B cell (primary cell): ENCODE measurements at regions not wholly inside any gene's neighbourhood (a gene's known extent, or its start where the extent isn't known, plus 50 kb on each side); places are given as distances from the start of the nearest gene placed in this dataset.

Experiments used
- ATAC-seq: fragments of 200-7000 bp; cut with Tn5 transposase; one replicate; pipeline ENCODE4 v1.10.0; 2021; ENCODE audit warnings: low read depth, mild to moderate bottlenecking, moderate number of reproducible peaks, moderate library complexity
- CTCF ChIA-PET: fragments of 350-600 bp; sonication (Branson Sonifier 250); formaldehyde crosslinking; loops from one replicate; lab custom pipeline; 2021; ENCODE audit warnings: antibody characterized with exemption, inconsistent platforms; lab: Charles Lee
- POLR2A ChIA-PET: fragments of 350-600 bp; sonication (Branson Sonifier 250); formaldehyde crosslinking; loops from one replicate; lab custom pipeline; 2021; ENCODE audit warnings: antibody characterized with exemption; lab: Charles Lee
- DNase-seq: peaks from one replicate; pipeline ENCODE4 v3.0.0; 2013
- H2AFZ ChIP-seq: 2 replicates; pipeline ENCODE4 v1.6.1; 2012; ENCODE audit warnings: mild to moderate bottlenecking, low read depth, low read length; ENCODE audit not compliant: insufficient read depth, poor library complexity, severe bottlenecking
- H3K27ac ChIP-seq, 2 donors: 1 replicate in 1 of 2; 2 replicates in 1 of 2; pipeline ENCODE4 v1.5.1; 2012 to 2013; ENCODE audit warnings: low read length in 2 of 2, mild to moderate bottlenecking in 2 of 2, moderate library complexity in 1 of 2
- H3K27me3 ChIP-seq, 4 experiments: fragments of 200-600 bp in 1 of 4; sonication (generic) in 1 of 4; replicated peaks in 1 of 4; 1 replicate in 2 of 4; 2 replicates in 2 of 4; pipeline versions ENCODE4 v1.6.1 to v1.7.0; 2013 to 2016; ENCODE audit warnings: low read length in 3 of 4, mild to moderate bottlenecking in 2 of 4, mixed read lengths in 1 of 4, moderate library complexity in 1 of 4; ENCODE audit not compliant: insufficient read depth in 4 of 4, control insufficient read depth in 3 of 4; ENCODE audit errors: control extremely low read depth in 1 of 4
- H3K36me3 ChIP-seq, 2 experiments: replicated peaks in 1 of 2; 1 replicate in 1 of 2; 2 replicates in 1 of 2; pipeline versions ENCODE4 v1.6.1 to v1.7.1; 2013; ENCODE audit warnings: low read length in 1 of 2; ENCODE audit not compliant: insufficient read depth in 2 of 2, control insufficient read depth in 1 of 2; ENCODE audit errors: control extremely low read depth in 1 of 2, extremely low read depth in 1 of 2
- H3K4me1 ChIP-seq, 2 donors: fragments of 200-600 bp in 1 of 2; sonication (generic) in 1 of 2; 1 replicate in 1 of 2; 2 replicates in 1 of 2; pipeline versions ENCODE4 v1.5.1 to v1.6.1; 2013 to 2017; ENCODE audit warnings: low read length in 2 of 2; ENCODE audit not compliant: control insufficient read depth in 2 of 2, insufficient read depth in 2 of 2
- H3K4me2 ChIP-seq: replicated peaks from 2 replicates; pipeline ENCODE3; 2012; ENCODE audit warnings: mild to moderate bottlenecking, low read depth, low read length; ENCODE audit not compliant: poor library complexity, severe bottlenecking
- H3K4me3 ChIP-seq, 5 experiments: fragments of 200-600 bp in 1 of 5; sonication (generic) in 1 of 5; 1 replicate in 3 of 5; 2 replicates in 2 of 5; pipeline versions ENCODE4 v1.5.1 to v1.7.0; 2011 to 2016; ENCODE audit warnings: low read length in 4 of 5, mild to moderate bottlenecking in 4 of 5, low read depth in 2 of 5, control low read depth in 1 of 5, moderate library complexity in 1 of 5; ENCODE audit not compliant: insufficient read depth in 1 of 5; ENCODE audit errors: control extremely low read depth in 1 of 5, extremely low read depth in 1 of 5
- H3K79me2 ChIP-seq: fragments of 200-600 bp; sonication (generic); one replicate; pipeline ENCODE4 v1.6.0; 2016; ENCODE audit warnings: low read length; ENCODE audit not compliant: control insufficient read depth, insufficient read depth
- H3K9ac ChIP-seq: fragments of 200-600 bp; sonication (generic); 2 replicates; pipeline ENCODE4 v1.6.1; 2017; ENCODE audit warnings: mild to moderate bottlenecking, low read length, moderate library complexity
- H3K9me3 ChIP-seq, 3 donors: one replicate each; pipeline versions ENCODE4 v1.6.1 to v1.7.1; 2013; ENCODE audit warnings: low read length in 2 of 3; ENCODE audit not compliant: control insufficient read depth in 2 of 3, insufficient read depth in 1 of 3; ENCODE audit errors: control extremely low read depth in 1 of 3
- H4K20me1 ChIP-seq: 2 replicates; pipeline ENCODE4 v1.6.0; 2012; ENCODE audit warnings: mild to moderate bottlenecking, low read length; ENCODE audit not compliant: insufficient read depth, control insufficient read depth, poor library complexity, severe bottlenecking
- H3K27ac Mint-ChIP-seq: one replicate; pipeline ENCODE4 v1.8.0; 2021; ENCODE audit warnings: mixed read lengths
- H3K27me3 Mint-ChIP-seq: one replicate; pipeline ENCODE4 v1.8.0; 2021; ENCODE audit warnings: mixed read lengths
- H3K4me1 Mint-ChIP-seq: one replicate; pipeline ENCODE4 v1.8.0; 2021; ENCODE audit warnings: mixed read lengths
- H3K4me3 Mint-ChIP-seq: one replicate; pipeline ENCODE4 v1.8.0; 2021; ENCODE audit warnings: mixed read lengths
- H3K9me3 Mint-ChIP-seq: one replicate; pipeline ENCODE4 v1.8.0; 2022; ENCODE audit warnings: mixed read lengths; ENCODE audit not compliant: insufficient read depth
- EZH2 ChIP-seq: IDR thresholded peaks from 2 replicates; pipeline ENCODE4 v1.6.1; 2012; ENCODE audit warnings: borderline replicate concordance, low read depth, mild to moderate bottlenecking, moderate library complexity, low read length; ENCODE audit not compliant: insufficient read depth, poor library complexity, severe bottlenecking
- WGBS: methylation state at CpG from one replicate; pipeline ENCODE4 v1.1.5; 2013; ENCODE audit warnings: missing lambda C conversion rate; ENCODE audit not compliant: insufficient coverage; 5-methylcytosine and 5-hydroxymethylcytosine counted together
- intact Hi-C: fragments of 100-400 bp; cut with micrococcal nuclease; formaldehyde crosslinking; loops from one replicate; pipeline ENCODE4 v1.10.0; 2022
- TF ChIP-seq, protein P1 (sequence below): fragments of 200-600 bp; IDR thresholded peaks from one replicate; pipeline ENCODE4 v1.8.0; 2022; ENCODE audit warnings: antibody characterized with exemption, mild to moderate bottlenecking

GRCh38 chr6:112786801-112787200 is 439.7 kb downstream of the RFPL4B start:
- WGBS, result no CpG with 5 or more reads among the region's 2 CpGs
- Histone ChIP-seq H3K9ac (no peak overlapping the region), H3K4me2 (no peak overlapping the region), H3K4me1 (no peaks in the 10 kb centered on the region), H3K79me2 (no peaks in the 10 kb centered on the region), H4K20me1 (no peaks in the 10 kb centered on the region), H2AFZ (no peak overlapping the region), H3K27ac (no peak overlapping the region), H3K27me3 (no peaks in the 10 kb centered on the region), H3K9me3 (no peaks in the 10 kb centered on the region), H3K36me3 (no peaks in the 10 kb centered on the region), H3K4me3 (no peak overlapping the region)
- ChIA-PET POLR2A (no interaction called here), CTCF (interaction anchor here (1.1 to 1.2 kb wide), 2 partner anchors 16 to 1072 kb away, joined by 3 to 5 read pairs; no protein-coding TSS in a partner anchor)
- TF ChIP-seq EZH2, result no peak
- intact Hi-C loops, result no loop called here
- ATAC-seq (no peak), DNase-seq (no peak)
- Mint-ChIP-seq H3K9me3 (no peaks in the 10 kb centered on the region), H3K4me3 (no peak overlapping the region), H3K4me1 (no peaks in the 10 kb centered on the region), H3K27ac (no peak overlapping the region), H3K27me3 (no peaks in the 10 kb centered on the region)

DNA sequence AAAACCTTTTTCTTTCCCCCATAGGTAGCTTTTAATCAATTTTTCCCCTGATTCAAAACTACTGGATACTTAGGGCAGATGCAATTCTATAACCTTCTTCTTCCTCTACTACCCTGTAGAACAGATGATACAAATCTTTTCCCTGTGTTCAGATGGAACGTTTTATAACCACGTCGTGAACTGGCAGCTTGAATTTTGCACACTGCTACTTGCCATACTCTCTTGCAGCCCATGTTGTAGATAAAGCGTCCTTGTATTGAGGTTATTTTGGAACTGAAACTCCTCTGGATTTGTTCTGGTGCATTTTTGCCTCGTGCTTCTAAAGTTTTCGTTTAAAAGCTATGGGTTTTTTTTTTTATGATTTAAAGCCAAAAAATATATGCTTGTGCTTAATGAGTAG is 440.2 kb downstream of the RFPL4B start:
- POLR2A ChIA-PET, result no interaction called here
- Mint-ChIP-seq H3K27me3 (no peaks in the 10 kb centered on the region), H3K4me1 (no peaks in the 10 kb centered on the region), H3K27ac (no peak overlapping the region), H3K4me3 (no peak overlapping the region), H3K9me3 (no peaks in the 10 kb centered on the region)
- Histone ChIP-seq H3K9ac (no peak overlapping the region), H2AFZ (no peak overlapping the region), H3K27ac (no peak overlapping the region), H3K79me2 (no peaks in the 10 kb centered on the region), H3K36me3 (no peaks in the 10 kb centered on the region), H4K20me1 (no peaks in the 10 kb centered on the region), H3K4me2 (no peak overlapping the region), H3K9me3 (no peaks in the 10 kb centered on the region), H3K4me1 (no peaks in the 10 kb centered on the region), H3K27me3 (no peaks in the 10 kb centered on the region), H3K4me3 (no peak overlapping the region)
- WGBS, result 93% methylated on average over 3 of the region's 6 CpGs
- CTCF ChIA-PET, result interaction anchor here (1.2 kb wide), 1 partner anchor 15 kb away, joined by 3 read pairs; no protein-coding TSS in a partner anchor
- ATAC-seq (no peak), DNase-seq (no peak)
- intact Hi-C loops, result no loop called here
- no peak for TF ChIP-seq EZH2
- TF ChIP-seq, protein P1, sequence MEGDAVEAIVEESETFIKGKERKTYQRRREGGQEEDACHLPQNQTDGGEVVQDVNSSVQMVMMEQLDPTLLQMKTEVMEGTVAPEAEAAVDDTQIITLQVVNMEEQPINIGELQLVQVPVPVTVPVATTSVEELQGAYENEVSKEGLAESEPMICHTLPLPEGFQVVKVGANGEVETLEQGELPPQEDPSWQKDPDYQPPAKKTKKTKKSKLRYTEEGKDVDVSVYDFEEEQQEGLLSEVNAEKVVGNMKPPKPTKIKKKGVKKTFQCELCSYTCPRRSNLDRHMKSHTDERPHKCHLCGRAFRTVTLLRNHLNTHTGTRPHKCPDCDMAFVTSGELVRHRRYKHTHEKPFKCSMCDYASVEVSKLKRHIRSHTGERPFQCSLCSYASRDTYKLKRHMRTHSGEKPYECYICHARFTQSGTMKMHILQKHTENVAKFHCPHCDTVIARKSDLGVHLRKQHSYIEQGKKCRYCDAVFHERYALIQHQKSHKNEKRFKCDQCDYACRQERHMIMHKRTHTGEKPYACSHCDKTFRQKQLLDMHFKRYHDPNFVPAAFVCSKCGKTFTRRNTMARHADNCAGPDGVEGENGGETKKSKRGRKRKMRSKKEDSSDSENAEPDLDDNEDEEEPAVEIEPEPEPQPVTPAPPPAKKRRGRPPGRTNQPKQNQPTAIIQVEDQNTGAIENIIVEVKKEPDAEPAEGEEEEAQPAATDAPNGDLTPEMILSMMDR, result no peak
